Right atrium auricular region (tissue), 2 donors: ENCODE measurements at regions not wholly inside any gene's neighbourhood (a gene's known extent, or its start where the extent isn't known, plus 50 kb on each side); places are given as distances from the start of the nearest gene placed in this dataset.

ENCODE experiments used
- DNase-seq: peaks from one replicate; pipeline ENCODE4 v3.0.0-alpha.2; 2019; ENCODE audit warnings: low spot score
- H3K27ac ChIP-seq, 2 donors: fragments of 200-600 bp; sonication (generic); 1 replicate in 1 of 2; 2 replicates in 1 of 2; pipeline ENCODE4 v1.5.1; 2016 to 2019
- H3K27me3 ChIP-seq, 2 donors: fragments of 200-600 bp; sonication (generic); one replicate each; pipeline versions ENCODE4 v1.5.1 to v1.6.0; 2017 to 2019
- H3K36me3 ChIP-seq: fragments of 200-600 bp; sonication (generic); one replicate; pipeline ENCODE4 v1.5.1; 2016
- H3K4me1 ChIP-seq, 2 donors: fragments of 200-600 bp; sonication (generic); one replicate each; pipeline versions ENCODE4 v1.5.1 to v1.6.0; 2017 to 2019
- H3K4me3 ChIP-seq, 2 donors: fragments of 200-600 bp; sonication (generic); 1 replicate in 1 of 2; 2 replicates in 1 of 2; pipeline ENCODE4 v1.5.1; 2017 to 2019; ENCODE audit warnings: mild to moderate bottlenecking in 1 of 2, moderate library complexity in 1 of 2
- H3K9me3 ChIP-seq, 2 donors: fragments of 200-600 bp; sonication (generic); one replicate each; pipeline ENCODE4 v1.5.1; 2019
- TF ChIP-seq, protein P1 (sequence below), 2 donors: fragments of 200-600 bp; sonication (generic); IDR thresholded peaks; one replicate each; pipeline ENCODE4 v1.5.1; 2019; ENCODE audit warnings: antibody characterized with exemption in 2 of 2

DNA sequence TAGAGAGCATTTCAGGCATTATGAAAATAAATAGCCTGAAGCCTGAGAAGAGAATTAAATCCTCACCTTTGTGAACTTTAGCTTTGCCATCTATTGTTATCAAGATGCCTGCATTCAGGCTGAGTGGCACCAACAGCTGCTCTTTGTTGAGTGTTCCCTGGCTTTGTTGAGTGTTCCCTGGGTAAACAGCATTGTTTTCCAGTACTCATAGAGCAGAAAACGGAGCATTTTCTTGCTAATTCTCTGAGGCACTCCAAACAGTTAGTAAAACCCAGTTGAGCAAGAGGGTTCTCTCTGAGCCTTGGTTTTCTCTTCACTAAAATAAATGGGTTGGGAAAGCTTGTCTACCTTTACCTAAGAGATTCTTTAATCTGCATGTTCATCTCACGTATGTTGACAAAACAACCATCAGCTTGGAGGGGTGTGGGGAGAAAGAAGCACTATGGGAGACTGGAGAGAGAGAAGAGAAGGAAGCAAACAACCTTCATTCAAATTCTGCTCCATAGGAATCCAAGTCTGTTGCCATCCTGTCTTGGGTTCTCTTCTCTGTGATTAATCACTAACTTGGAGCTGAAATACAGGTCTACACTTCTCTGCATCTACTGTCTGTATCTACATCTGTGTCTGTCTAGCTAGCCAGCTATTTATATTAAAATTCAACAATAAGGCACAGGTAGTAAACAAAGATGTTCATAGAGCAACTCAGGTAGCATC lies 567.0 kb upstream of the SOX11 start:
- Histone ChIP-seq H3K27ac (no peak overlapping the region), H3K36me3 (no peaks in the 10 kb centered on the region), H3K4me1 (no peaks in the 10 kb centered on the region), H3K27me3 (no peaks in the 10 kb centered on the region), H3K9me3 (no peaks in the 10 kb centered on the region), H3K4me3 (no peak overlapping the region)
- TF ChIP-seq, protein P1, sequence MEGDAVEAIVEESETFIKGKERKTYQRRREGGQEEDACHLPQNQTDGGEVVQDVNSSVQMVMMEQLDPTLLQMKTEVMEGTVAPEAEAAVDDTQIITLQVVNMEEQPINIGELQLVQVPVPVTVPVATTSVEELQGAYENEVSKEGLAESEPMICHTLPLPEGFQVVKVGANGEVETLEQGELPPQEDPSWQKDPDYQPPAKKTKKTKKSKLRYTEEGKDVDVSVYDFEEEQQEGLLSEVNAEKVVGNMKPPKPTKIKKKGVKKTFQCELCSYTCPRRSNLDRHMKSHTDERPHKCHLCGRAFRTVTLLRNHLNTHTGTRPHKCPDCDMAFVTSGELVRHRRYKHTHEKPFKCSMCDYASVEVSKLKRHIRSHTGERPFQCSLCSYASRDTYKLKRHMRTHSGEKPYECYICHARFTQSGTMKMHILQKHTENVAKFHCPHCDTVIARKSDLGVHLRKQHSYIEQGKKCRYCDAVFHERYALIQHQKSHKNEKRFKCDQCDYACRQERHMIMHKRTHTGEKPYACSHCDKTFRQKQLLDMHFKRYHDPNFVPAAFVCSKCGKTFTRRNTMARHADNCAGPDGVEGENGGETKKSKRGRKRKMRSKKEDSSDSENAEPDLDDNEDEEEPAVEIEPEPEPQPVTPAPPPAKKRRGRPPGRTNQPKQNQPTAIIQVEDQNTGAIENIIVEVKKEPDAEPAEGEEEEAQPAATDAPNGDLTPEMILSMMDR (IDR thresholded peaks at IDR 0.05), result no peak
- no peak for DNase-seq

DNA sequence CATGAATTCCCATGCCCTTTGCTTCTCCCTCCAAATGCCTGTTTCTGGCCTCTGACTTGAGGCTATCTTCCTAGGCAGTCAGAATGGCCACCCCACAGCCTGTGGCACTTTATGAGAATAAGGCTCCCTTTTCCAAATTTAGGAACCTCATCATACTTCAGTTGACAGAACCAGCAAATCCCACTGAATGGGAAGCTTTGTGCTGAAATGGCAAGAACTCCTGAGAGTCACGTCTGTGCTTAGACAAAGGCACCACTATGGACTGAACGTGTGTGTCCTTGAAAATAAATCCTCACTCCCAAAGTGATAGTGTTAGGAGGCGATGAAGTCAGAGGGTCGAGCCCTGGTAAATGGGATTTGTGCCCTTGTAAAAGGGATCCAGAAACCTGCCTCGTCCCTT lies 559.9 kb upstream of the SOX11 start:
- DNase-seq, result no peak
- no peak overlapping the region for H3K27ac ChIP-seq
- TF ChIP-seq, protein P1 (IDR thresholded peaks at IDR 0.05), result no peak
- H3K36me3 ChIP-seq, result no peaks in the 10 kb centered on the region
- no peaks in the 10 kb centered on the region for H3K27me3 ChIP-seq
- no peaks in the 10 kb centered on the region for H3K9me3 ChIP-seq
- H3K4me3 ChIP-seq, result no peak overlapping the region
- no peaks in the 10 kb centered on the region for H3K4me1 ChIP-seq

DNA sequence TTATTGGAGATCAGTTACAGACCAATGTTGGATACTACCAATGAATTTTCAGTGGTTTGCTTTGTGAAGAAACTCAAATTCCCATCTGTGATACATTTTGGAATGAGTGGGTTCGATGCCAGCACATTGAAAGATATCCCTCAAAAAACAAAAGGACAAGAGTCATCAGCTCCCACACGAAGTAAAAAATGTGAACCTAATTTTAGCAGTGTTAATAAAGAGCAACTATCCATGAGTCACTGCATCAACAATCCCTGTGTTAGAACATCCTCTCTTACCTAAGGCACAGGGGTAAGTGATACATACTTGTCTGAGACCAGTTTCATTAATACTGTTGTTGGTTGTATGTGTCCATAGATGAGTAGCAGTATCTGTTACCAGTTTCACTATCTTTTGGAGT lies 551.8 kb upstream of the SOX11 start:
- no peaks in the 10 kb centered on the region for H3K4me1 ChIP-seq
- H3K36me3 ChIP-seq, result no peaks in the 10 kb centered on the region
- no peaks in the 10 kb centered on the region for H3K9me3 ChIP-seq
- TF ChIP-seq, protein P1 (IDR thresholded peaks at IDR 0.05), result no peak
- no peaks in the 10 kb centered on the region for H3K27me3 ChIP-seq
- no peak overlapping the region for H3K27ac ChIP-seq
- no peak for DNase-seq
- no peak overlapping the region for H3K4me3 ChIP-seq

DNA sequence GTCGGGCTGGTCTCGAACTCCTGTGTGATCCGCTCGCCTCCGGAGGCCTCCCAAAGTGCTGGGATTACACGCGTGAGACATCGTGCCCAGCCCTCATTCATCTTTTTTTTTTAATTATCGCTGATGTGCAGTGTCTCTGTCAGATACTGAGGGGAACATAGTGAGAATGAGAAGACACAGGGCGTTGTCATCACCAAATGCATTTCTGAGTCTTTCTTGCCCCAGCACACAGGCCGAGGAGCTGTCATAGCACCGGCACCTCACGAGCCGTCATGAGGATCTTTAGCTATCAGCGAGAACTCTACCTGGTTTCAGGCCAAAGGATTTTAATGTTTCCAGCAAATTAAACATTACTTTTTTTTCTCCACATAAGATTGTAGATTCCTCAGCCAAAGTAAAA lies 548.0 kb upstream of the SOX11 start:
- TF ChIP-seq, protein P1 (IDR thresholded peaks at IDR 0.05), result no peak
- no peak overlapping the region for H3K27ac ChIP-seq
- H3K4me1 ChIP-seq, result no peaks in the 10 kb centered on the region
- no peaks in the 10 kb centered on the region for H3K36me3 ChIP-seq
- H3K27me3 ChIP-seq, result no peaks in the 10 kb centered on the region
- H3K4me3 ChIP-seq, result no peak overlapping the region
- DNase-seq, result no peak
- peaks cover 0 to 4% of the 10 kb centered on the region in 2 donors for H3K9me3 ChIP-seq

DNA sequence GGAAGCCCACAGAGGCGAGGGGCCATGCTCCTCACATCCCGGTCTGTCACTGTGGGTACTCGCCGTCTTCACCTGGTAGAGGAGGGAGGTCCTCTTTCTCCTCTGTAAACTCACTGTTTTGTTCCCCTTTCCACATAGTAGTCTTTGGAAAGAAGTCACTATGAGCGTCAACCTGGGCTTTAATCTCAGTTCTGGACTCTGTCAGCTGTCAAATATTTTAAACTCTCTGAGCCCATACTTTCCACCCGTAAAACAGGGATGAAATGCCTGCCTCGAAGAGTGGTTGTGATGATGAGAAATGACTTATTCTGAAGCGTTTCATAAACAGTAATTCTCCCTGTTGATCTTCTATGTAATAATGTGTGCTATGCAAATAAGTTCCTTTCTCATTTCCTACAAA lies 547.1 kb upstream of the SOX11 start:
- no peak for DNase-seq
- H3K36me3 ChIP-seq, result no peaks in the 10 kb centered on the region
- H3K9me3 ChIP-seq, result peaks cover 0 to 13% of the 10 kb centered on the region in 2 donors
- H3K27ac ChIP-seq, result no peak overlapping the region
- TF ChIP-seq, protein P1 (IDR thresholded peaks at IDR 0.05), result no peak
- H3K4me1 ChIP-seq, result no peaks in the 10 kb centered on the region
- no peak overlapping the region for H3K4me3 ChIP-seq
- no peaks in the 10 kb centered on the region for H3K27me3 ChIP-seq

DNA sequence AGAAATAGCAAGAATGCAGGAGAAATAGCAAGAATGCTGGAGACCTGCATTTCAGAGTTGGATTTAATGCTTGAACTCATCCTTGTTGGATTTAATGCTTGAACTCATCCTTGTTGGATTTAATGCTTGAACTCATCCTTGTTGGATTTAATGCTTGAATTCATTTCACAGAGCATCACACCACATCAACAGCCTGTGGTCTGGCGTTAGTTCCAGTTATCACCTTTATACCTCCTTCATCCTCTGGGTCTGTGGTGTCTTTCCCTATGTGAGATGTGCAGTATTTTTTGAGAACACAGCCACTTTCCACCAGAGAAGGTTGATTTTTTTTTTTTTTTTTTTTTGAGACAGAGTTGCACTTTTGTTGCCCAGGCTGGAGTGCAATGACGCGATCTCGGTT lies 546.4 kb upstream of the SOX11 start:
- Histone ChIP-seq H3K27ac (no peak overlapping the region), H3K9me3 (peaks cover 0 to 13% of the 10 kb centered on the region in 2 donors), H3K27me3 (no peaks in the 10 kb centered on the region), H3K4me1 (no peaks in the 10 kb centered on the region), H3K4me3 (no peak overlapping the region), H3K36me3 (no peaks in the 10 kb centered on the region)
- TF ChIP-seq, protein P1 (IDR thresholded peaks at IDR 0.05), result no peak
- DNase-seq, result no peak
